ENCODE measurements at regions not wholly inside any gene's neighbourhood (a gene's known extent, or its start where the extent isn't known, plus 50 kb on each side); places are given as distances from the start of the nearest gene placed in this dataset.

DNA sequence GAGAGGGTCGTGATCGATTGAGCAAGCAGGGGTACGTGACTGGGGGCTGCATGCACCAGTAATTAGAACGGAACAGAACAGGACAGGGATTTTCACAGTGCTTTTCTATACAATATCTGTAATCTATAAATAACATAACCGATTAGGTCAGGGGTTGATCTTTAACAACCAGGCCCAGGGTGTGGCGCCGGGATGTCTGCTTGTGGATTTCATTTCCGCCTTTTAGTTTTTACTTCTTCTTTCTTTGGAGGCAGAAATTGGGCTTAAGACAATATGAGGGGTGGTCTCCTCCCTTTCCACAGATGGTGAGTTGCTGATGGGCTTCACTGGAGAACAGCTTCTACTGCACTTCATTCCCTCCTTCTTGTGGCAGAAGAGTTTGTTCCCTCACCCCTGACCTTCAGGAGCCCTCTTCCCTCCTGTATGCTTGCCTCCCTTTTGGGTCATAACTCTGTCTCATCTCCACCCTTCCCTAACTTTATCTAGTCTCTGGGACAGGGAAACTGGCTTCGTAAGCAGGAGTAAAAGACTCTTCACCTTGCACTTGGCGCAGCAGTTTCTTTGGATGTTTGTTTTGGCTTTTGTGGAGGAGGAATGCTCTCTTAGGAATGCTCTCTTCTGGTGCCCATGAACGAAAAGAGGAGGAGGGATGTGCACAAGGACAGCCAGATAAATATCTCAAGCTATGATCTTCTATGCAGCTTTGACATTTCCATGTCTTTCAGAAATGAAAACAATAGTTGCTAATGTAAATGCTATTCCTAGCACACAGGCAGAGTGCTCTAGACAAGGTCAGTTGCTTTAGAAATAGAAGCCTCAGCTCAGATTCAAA is 139.8 kb upstream of the RPS23 start:
- no peak for DNase-seq

DNA sequence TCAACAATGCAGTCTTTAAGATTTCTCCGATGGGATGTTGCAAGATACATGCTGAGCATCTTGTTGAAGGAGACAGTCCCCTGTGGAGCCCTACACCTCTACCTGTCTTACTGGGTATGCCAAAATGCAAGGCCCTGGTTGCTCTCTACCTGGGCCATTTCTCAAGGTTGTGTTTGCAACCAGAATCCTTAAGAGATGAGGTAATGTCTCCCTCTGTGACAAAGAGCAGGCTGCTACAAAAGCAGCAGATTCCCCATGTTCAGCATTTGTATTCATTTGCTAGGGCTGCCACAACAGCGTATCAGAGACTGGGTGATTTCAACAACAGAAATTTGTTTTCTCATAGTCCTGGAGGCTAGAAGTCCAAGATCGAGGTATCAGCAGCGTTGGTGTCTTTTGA is 138.4 kb upstream of the RPS23 start:
- no peak for DNase-seq

DNA sequence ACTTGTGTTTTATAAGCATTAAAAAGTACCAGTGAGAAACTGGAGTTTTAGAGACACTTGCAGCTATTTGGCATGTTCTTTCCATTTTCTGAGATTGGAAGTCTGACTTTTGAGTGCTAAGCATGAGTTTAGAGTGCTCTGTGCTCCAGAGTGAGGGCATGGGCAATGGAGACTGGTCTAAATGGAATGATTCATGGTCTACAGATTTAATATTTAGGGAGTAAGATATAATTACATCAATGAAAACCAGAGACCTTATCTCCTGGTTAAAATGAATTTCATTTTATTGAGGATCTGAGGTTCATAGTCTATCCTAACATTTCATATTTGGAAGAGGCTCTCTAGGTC is 135.9 kb upstream of the RPS23 start:
- DNase-seq: no peak

DNA sequence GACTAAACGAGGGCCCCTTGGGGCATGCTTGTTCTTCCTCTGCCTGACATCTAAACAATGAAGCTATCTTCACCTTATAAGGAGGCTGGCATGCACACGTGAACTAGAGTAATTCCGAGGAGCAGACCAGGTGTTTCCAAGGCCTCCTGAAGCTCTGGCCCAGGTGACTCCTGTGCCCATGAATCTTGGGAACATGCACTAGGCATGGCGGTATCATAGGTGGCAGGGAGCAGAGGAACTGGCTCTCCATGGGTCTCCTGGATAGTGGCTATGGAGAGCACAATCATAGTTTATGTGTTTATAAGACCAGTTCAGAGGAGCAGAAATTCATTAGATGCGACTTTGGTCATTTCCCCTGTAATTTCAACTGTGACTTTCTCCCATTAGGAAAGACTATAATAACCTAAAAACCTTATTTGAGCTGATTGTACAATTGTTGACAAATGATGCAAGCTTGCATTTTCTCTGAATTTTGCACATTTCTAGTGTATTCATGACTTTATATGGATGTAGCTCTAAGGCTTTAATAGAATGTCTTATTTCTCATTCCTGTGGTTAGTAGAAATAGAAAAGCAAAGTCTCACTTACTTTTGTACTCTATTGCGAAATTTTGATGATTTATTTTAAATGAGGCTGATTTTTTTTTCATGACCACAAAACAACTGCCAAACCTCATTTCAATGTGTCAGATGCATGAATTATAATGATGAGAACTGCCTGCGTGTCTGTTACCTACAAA is 135.3 kb upstream of the RPS23 start:
- no peak for DNase-seq

DNA sequence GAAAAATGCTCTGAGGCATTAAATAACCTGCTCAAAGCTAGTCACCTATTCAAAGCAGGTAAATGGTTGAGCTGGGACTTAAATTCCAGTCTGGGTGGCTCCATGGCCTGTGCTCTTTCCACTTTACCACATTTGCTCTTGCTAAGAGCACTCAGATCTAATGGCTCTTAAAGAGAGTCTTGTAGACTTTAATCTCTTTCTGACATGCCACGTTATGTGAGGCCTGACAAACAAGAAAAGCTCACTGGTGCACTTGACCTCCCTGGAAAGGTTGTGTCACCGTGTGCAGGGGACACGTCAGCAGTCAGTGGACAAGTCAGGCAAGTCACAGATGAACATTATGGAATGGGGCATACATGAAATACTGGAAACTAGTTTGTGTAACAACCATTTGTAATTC is 129.9 kb upstream of the RPS23 start:
- no peak for DNase-seq

DNA sequence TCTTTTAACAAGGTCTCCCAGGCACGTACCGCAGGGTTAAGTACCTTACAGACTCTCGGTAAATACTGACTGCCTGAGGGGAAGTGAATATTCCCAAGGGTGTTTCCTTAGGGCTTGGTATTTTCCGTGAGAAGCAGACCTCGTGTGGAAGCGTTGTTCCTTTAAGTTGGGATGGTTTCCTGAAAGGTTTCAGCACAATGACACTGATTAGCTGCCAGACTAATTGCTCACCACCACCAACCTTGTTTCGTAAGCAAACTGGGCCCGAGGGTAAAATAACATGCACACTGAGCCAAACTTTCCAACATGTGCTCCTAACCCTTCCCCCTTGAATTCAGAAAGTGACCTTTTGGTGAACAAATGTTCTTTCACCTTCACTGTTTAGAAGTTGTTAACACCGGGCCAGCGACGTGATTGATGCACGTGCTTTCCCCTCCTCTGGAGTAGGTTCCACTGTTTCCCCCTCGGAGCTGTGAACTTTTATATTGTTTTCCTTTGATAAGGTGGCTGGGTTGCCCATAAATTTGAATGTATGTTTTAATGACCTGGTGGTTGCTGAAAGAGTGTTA is 128.1 kb upstream of the RPS23 start:
- no peak for DNase-seq

DNA sequence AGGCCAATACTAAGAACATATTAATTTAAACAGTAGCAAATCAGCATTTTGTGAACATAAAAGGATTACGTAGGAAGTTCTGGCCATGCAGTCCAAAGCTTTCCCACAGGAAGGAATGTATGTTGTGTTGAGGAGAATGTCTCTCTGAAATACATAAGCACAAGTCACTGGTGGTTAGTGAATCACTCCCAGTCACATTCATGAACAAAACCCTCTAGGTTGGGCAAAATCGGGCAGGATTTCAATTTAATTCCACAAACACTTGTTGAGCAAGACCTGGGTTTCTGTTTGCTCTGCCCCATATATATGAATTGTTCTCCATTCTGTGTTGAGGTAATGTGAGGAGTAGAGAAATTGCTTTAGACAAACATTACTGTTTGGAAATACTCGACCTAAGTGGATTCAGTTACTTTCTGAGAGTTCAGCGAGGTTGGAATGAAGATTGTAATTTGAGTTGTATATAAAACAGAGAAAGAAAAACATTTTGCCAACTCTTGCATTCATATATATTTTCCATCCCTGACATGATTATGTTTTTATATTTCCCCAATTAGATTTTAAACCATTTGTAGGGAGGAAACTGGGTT is 127.6 kb upstream of the RPS23 start:
- DNase-seq: no peak

DNA sequence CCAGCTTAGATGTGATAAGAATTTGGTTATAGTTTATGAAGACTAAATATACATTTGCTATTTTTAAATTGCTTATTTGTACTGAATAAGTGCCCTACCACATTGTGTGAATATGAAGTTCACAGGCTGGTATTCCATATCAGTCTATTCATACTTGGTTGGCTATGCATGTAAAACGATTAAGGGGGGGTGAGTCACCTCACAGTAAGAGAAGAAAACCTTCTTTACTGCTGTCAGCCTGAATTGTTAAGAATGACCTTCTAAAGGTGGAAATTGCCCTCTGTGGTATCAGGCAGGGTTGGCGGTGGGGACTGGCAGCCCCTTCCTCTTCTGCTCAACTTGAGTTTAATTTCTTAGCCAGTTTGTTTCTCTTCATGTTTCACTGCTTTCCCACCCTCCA is 127.0 kb upstream of the RPS23 start:
- DNase-seq: no peak

DNA sequence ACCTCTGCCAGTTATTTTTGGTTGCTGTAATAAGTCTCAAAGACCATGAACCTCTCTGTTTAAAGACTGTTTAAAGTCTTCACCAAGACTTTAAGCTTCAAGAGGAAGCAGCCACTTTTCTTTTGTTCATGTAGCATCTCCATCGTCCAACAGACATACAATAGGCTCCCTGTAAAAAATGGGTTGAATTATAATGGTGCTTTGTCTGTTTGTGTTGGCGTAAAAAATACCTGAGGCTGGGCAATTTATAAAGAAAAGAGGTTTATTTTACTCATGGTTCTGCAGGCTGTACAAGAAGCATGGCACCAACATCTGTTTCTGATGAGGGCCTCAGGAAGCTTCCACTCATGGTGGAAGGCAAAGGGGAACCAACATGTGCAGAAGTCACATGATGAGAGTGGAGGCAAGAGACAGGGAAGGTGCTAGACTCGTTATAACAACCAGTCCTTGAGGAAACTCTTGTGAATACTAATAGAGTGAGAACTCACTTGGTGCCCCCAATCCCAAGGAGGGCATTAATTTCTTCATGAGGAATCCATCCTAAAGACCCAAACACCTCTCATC is 126.3 kb upstream of the RPS23 start:
- DNase-seq: no peak

DNA sequence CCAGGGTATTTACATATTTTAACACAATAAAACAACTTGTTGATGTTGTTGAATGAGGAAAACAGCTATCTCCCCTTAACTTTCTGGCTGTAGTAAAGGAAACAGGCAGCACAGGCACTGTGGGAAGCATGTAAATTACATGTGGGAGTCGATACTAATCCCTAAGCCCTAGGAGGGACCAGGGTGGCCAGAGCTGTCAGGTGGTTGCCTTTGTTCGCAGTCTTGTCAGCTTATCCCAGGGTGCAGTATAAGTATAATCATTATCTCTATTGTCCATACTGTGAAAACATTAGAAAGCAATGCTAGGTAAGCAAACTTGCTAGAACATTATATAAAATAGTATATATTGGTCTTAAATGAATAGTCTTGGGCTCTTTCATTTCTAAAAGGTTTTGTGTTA is 125.6 kb upstream of the RPS23 start:
- DNase-seq: no peak

DNA sequence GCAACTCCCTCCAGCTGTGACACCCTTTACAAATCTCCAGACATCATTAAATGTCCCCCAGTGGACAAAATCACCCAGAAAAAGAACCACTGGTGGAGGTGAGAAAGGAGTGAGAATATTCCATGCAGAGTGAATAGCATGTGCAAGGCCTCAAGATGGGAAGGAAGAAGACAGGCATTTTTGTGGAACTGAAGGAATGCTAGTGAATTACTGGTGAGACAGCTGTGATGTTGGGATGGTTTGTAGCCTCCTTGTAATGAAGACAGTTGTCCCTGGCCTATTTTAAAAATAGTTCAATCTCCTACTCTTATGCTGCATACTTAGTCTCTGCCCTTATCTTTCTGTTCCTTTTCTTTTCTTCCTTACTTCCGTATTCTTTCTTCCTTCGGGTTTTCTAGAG is 124.9 kb upstream of the RPS23 start:
- no peak for DNase-seq

DNA sequence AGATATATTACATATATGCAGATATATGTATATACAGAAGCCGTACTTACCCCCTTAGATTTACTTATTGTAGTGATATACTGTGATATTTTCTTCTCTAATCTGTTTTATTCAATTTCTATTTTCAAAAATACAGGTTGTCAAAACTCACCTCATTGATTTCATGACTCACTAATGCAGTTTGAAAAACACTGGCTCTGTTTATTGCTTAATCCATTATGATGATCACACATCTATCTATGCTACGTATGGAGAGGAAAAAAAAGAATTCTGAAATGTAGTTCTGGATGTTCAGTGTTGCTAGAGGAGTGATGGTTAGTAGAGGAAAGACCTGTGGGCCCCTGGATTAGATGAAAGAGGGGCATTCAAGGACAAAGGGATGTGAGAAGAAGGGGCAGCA is 121.0 kb upstream of the RPS23 start:
- DNase-seq: no peak

DNA sequence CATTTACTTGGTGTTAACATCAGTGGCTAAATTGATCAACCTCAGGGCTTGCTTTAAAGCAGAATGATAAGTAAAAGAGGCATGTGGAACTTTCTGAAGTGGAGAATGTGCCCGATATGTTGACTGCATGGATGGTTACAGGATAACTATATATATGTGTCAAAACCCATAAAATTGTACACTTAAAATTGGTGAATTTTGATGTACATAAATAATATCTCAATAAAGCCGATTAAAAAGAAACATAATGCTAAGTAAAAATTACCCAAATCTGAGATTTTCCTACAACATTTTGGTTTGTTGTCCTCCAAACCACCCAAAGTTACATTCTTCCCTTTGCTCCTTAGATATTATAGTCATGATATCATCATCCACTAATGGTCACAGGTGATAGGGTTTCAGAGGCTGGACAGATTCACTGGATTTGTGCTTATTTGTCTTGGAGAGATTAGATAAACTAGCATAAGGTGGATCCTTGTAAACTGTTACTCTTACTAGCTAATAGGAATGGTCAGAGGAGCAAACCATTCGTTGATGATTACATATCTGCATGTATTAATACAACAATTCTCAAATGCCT is 119.7 kb upstream of the RPS23 start:
- DNase-seq: no peak

DNA sequence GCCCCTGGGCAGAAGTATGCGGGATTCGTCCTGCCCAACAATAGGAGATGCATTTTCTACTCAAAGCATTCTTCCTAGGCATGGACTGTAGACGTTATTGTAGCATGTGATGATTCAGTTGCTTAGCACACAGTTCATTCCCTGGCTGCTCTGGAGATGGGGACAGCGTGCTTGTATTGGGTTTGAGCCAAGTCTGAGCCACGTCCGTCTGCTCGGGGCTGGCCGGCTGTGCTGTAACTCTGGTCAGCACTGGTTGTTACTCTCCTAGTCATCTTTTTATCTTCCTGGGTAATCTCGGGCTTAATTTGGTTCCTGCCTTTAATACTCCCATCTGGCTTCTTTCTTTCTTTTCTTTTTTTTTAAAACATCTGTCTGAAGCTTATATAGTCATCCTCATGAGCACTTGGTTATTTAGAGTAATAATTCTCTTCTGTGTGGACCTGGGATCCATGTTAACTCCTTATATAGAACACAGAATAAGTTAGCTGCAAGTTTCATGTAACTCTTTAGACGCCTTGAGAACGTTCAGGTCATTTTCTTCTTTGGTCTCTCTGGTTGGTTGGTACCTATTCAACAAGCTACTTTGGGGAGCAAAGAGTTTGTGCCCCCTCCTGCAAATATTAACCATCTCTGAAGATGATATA is 118.8 kb upstream of the RPS23 start:
- no peak for DNase-seq

DNA sequence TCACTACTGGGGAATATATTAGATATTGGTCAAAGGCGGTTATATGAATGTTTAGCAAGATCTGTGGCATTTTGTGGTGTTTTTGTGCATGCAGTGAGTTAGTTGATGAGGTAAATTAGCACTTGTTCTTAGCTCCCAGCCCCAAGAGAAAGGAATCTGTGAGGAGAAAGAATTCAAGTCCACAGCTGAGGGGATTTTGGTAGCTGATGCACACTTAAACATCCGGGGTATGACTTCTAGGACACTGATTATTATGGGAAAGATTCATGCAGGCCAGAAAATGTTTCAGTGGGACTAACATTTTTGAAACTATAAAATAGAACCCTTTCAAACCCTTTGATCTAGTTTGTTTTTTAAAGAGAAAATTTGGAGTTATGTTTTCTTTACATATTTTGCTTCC is 118.2 kb upstream of the RPS23 start:
- DNase-seq: no peak

DNA sequence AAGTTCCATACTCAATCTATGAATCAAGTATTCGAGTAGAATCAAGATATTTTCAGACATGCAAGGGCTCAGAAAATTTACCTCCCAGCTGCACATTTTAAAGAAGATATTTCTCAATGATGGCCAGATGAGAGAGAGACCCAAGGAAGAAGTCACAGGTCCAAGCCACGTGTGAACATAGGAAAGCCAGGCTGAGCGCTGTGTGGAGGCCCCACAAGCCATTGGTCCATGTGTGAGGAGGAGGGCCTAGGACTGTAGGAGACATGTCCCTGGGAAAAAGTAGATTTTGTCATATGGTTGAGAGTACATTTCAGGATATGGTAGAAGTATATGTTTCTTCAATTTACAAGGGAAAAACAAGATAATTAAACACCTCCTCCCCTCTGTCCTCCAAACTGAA is 115.8 kb upstream of the RPS23 start:
- no peak for DNase-seq

DNA sequence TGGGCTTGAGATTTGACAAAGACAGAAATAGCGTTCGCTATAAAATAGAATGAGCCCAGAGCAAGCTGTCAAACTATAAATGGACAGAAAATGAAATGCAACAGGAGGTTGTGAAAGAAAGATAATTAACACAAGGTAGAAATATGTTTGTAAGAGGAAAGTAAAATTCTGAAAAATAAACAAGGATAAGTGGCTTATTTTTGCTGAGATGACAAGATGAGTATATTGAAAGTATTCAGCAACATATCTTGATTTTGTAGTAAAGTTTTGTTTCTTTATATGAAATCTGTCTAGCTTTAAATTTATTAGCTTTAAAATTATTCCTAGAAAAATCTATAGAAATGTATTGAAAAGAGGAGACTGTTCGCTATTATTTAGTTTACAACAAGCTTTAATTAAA is 111.9 kb upstream of the RPS23 start:
- DNase-seq: no peak

DNA sequence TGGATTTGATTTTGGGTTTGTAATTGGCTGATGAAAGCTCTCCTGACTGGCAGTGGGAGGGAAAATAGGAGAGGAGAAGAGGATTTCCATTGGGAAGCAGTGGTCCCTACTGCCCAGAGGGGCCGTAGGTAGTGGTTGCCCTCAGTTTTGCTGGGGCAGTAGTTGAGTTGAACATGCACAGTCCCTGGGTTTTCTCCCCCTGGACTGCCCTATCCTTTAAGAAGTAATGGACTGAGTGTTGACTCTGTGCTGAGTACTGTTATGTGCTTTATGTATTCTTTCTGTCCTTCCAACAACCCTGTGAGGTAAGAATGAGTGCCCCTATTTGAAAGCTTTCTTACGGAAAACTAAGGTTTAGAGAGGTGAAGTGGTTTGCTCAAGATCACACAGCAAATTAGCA is 111.2 kb upstream of the RPS23 start:
- no peak for DNase-seq

DNA sequence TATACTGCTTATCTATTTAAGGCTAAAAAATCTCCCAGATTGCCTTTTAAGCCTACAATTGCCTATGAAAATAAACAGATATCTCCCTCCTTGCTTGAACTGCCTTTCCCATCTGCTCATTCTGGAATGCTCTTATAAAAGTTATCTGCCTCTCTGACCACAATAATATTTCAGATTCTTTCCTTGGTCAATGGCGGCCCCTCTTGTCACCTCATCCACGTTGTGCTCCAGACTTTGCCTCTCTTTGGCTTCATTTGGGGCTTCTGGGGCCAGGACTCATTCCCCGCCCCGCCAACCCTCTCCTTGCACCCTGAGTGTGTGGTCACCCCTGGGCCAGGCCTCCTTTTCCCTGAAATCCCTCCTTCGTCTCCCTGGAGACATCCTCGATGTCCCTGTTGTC is 110.0 kb upstream of the RPS23 start:
- no peak for DNase-seq

DNA sequence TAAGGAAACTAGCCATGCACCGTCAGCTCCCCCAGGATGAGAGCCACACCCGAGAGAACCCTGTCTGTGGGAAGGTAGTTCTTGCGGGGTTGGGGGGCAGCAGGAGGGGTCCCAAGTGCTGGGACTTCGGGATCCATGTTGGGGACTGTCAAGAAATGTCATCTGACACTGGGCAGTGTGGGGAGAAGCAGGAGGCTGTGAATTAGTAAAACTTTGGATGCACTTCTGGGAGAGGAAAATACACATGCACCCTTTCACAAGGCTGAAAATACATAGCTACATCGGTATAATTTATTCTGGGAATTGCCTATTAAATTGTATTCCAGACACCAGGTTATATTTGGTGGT is 109.6 kb upstream of the RPS23 start:
- DNase-seq: no peak

DNA sequence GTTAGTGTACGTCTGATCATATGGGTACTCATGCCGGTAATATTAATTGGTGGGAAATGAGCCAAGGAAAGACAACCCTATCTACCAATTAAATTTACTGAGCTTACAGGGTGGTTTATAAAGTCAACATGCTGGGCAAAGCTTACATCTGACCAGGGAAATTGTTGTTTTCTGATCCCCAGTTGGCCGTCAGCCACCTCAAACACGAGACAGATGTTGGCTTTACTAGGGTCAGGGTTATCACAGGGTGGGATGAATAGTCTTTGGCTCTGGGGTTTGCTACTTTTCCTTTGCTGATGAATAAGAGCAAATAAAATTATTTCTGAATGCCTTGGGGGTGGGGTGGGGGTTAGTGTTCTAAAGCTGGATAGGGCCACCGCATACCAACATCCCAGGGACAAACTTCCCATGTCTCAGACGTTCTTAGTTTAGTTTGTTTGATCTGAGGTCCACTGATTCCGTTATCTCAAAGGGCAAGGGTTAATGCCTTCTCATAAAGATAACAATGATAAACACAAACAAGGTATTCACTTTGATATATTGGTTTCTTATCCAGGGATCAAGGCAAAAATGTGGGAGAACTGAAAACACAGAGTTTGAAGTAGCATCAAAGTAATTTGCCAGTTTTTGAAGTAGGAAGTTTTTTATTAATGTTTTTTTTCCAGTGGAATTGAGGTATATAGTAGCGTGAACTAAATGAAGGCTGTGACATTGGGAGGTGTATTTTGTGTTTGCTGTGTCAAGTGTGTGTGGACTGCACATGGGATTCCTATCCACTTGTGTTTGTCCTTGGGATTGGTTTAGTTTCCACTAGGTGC is 109.1 kb upstream of the RPS23 start:
- no peak for DNase-seq

DNA sequence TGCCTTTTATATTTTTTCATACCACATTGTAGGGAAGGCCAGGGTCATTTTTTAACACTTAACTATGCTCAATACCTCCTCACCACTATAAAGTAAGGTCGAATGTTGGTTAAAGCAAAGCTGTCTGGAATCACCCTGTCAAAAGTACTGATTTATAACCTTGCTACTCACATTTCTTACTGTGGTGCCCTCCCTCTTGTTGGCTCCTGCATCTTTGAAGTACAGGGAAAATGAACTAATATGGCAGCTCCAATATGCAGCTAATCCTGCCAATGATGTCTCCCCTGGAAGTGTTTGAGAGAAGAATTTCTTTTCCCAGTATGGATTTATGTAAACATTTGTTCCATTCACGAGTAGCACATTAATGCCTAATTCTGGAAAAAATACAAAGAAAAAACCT is 108.4 kb upstream of the RPS23 start:
- no peak for DNase-seq

All from stimulated activated CD4-positive, alpha-beta T cell treated with anti-CD3 and anti-CD28 coated beads, Interleukin-4, amount 100 ng/mL, for 1 hour (primary cell).